NB4 (cell line): ENCODE measurements at regions not wholly inside any gene's neighbourhood (a gene's known extent, or its start where the extent isn't known, plus 50 kb on each side); places are given as distances from the start of the nearest gene placed in this dataset.

Experiments used
- DNase-seq: peaks from one replicate; pipeline ENCODE4 v3.0.0; 2010; ENCODE audit warnings: low read depth
- H3K4me3 ChIP-seq: one replicate; pipeline ENCODE4 v1.5.1; 2011; ENCODE audit warnings: mild to moderate bottlenecking, low read depth, low read length, moderate library complexity
- CTCF ChIP-seq: IDR thresholded peaks from one replicate; pipeline ENCODE4 v1.5.1; 2012; ENCODE audit warnings: low read depth, low read length
- MAX ChIP-seq: IDR thresholded peaks from 2 replicates; pipeline ENCODE4 v1.6.1; 2011; ENCODE audit warnings: low read depth, low read length
- MYC ChIP-seq: IDR thresholded peaks from 2 replicates; pipeline ENCODE4 v1.6.1; 2011; ENCODE audit warnings: low read depth, low read length
- POLR2A ChIP-seq: IDR thresholded peaks from 2 replicates; pipeline ENCODE4 v1.6.1; 2011; ENCODE audit warnings: mild to moderate bottlenecking; ENCODE audit not compliant: insufficient read length; ENCODE audit errors: extremely low read depth

- DNase-seq: no peak
- no peak overlapping the region for H3K4me3 ChIP-seq
- no peak for TF ChIP-seq MYC
- no peak for TF ChIP-seq MAX
- TF ChIP-seq CTCF: no peak
- no peak for TF ChIP-seq POLR2A
Measured at GRCh38 chr5:110034056-110034600, 344.4 kb downstream of the MAN2A1 start.

- TF ChIP-seq POLR2A (no peak), CTCF (no peak), MYC (no peak)
- no peak for DNase-seq
- no peak overlapping the region for H3K4me3 ChIP-seq
Measured at GRCh38 chr5:110038297-110038997, 348.7 kb downstream of the MAN2A1 start.

DNA sequence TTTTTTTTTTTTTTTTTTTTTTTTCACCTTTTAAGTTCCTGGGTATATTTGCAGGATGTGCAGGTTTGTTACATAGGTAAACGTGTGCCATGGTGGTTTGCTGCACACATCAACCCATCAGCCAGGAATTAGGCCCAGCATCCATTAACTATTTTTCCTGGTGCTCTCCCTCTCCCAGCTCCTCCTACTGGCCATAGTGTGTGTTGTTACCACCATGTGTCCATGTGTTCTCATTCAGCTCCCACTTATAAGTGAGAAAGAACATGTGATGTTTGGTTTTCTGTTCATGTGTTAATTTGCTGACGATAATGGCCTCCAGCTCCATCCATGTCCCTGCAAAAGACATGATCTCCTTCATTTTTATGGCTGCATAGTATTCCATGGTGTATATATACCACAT lies 350.5 kb downstream of the MAN2A1 start:
- no peak for TF ChIP-seq MYC
- TF ChIP-seq POLR2A: no peak
- no peak overlapping the region for H3K4me3 ChIP-seq
- DNase-seq: no peak

DNA sequence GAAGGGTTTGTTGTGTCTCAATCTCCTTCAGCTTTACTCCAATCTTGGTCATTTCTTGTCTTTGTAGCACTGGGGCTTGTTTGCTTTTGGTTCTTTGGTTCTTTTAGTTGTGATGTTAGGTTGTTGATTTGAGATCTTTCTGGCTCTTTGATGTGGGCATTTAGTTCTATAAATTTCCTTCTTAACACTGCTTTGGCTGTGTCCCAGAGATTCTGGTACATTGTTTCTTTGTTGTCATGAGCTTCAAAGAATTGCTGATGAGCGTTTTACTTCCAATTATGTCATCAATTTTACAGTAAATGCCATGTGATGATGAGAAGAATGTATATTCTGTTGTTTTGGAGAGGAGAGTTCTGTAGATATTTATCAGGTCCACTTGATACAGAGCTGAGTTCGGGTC lies 353.3 kb downstream of the MAN2A1 start:
- TF ChIP-seq MYC: no peak
- H3K4me3 ChIP-seq: no peak overlapping the region
- DNase-seq: no peak

DNA sequence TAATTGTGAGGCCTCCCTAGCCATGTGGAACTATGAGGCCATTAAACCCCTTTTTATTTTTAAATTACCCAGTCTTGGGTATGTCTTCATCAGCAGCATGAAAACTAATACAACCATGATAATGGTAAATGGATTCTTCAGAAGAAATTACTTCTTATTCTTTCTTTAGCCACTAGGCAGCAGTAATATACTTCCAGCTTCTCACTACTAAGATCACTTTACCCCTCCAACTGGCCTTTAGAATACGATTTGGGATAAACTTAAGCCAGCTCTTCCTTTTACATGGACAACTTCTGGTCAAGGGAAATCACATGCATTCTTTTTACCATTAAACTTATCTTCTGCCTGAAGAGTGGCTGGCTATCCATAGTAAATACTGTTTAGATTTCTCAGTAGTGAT lies 355.4 kb downstream of the MAN2A1 start:
- peak; percentile 4 for DNase-seq
- no peak overlapping the region for H3K4me3 ChIP-seq
- no peak for TF ChIP-seq MYC
- TF ChIP-seq POLR2A: no peak
- TF ChIP-seq CTCF: no peak
- TF ChIP-seq MAX: no peak

GRCh38 chr5:110048491-110048890 lies 358.8 kb downstream of the MAN2A1 start:
- H3K4me3 ChIP-seq: no peak overlapping the region
- no peak for DNase-seq
- TF ChIP-seq CTCF (no peak), MYC (no peak), MAX (no peak), POLR2A (no peak)

DNA sequence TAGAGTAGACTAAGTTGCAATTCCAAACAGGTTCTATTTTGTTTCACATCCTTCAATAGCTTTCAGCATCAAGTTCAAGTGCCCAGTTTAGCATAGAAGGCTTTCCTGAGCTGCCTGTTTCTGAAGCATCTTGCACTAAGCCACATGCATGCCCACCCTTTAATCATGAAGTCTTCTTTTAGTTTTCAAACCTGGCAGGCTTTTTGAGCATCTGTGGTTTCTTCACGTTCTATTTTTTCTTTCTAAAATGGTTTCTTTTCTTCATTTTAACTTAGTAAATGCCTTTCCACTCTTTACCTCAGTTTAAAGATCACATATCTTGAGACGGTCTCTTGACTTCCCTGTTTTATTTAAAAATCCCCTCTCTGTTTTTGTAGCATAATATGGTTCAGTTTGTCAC lies 360.1 kb downstream of the MAN2A1 start:
- H3K4me3 ChIP-seq: no peak overlapping the region
- DNase-seq: no peak
- TF ChIP-seq POLR2A (no peak), MYC (no peak), MAX (no peak), CTCF (no peak)
